Transverse colon (tissue), 4 donors: ENCODE measurements at regions not wholly inside any gene's neighbourhood (a gene's known extent, or its start where the extent isn't known, plus 50 kb on each side); places are given as distances from the start of the nearest gene placed in this dataset.

Experiments used
- DNase-seq: peaks from one replicate; pipeline ENCODE4 v3.0.0-alpha.2; 2019
- H3K27ac ChIP-seq, 4 donors: fragments of 200-600 bp; sonication (generic); 2 replicates each; pipeline ENCODE4 v1.5.1; 2016 to 2018; ENCODE audit warnings: inconsistent platforms in 4 of 4
- H3K27me3 ChIP-seq: fragments of 200-600 bp; sonication (generic); 2 replicates; pipeline ENCODE4 v1.5.1; 2017; ENCODE audit warnings: inconsistent platforms
- H3K36me3 ChIP-seq, 4 donors: fragments of 200-600 bp; sonication (generic); 2 replicates each; pipeline ENCODE4 v1.5.1; 2017 to 2019; ENCODE audit warnings: inconsistent platforms in 4 of 4
- H3K4me1 ChIP-seq, 4 donors: fragments of 200-600 bp; sonication (generic); 2 replicates each; pipeline ENCODE4 v1.5.1; 2017 to 2020; ENCODE audit warnings: inconsistent platforms in 4 of 4
- H3K4me3 ChIP-seq, 4 donors: fragments of 200-600 bp; sonication (generic); 1 replicate in 1 of 4; 2 replicates in 3 of 4; pipeline versions ENCODE4 v1.5.1 to v1.6.1; 2017 to 2019; ENCODE audit warnings: inconsistent platforms in 4 of 4
- H3K9me3 ChIP-seq, 2 donors: fragments of 200-600 bp; sonication (generic); 2 replicates each; pipeline ENCODE4 v1.5.1; 2017 to 2019; ENCODE audit warnings: inconsistent platforms in 2 of 2
- CTCF ChIP-seq, 5 experiments: fragments of 200-600 bp in 3 of 5; fragments of 450-650 bp in 2 of 5; sonication (generic) in 3 of 5; IDR thresholded peaks; 1 replicate in 2 of 5; 2 replicates in 3 of 5; pipeline ENCODE4 v1.5.1; 2016 to 2017; ENCODE audit warnings: antibody characterized with exemption in 5 of 5, inconsistent platforms in 3 of 5, mild to moderate bottlenecking in 2 of 5, moderate library complexity in 1 of 5
- EP300 ChIP-seq: sonication (generic); formaldehyde crosslinking; IDR thresholded peaks from one replicate; pipeline ENCODE4 v1.6.1; 2017; ENCODE audit warnings: antibody characterized with exemption, low read depth
- POLR2A ChIP-seq: fragments of 450-650 bp; IDR thresholded peaks from one replicate; pipeline ENCODE4 v1.6.1; 2016; ENCODE audit warnings: antibody characterized with exemption, mild to moderate bottlenecking, moderate library complexity
- POLR2AphosphoS5 ChIP-seq, 3 donors: sonication (generic); formaldehyde crosslinking; IDR thresholded peaks; one replicate each; pipeline ENCODE4 v1.6.1; 2016; ENCODE audit warnings: antibody characterized with exemption in 3 of 3
- WGBS, 2 donors: methylation state at CpG; one replicate each; pipeline ENCODE4 v1.1.5; 2018; ENCODE audit warnings: low coverage in 1 of 2; 5-methylcytosine and 5-hydroxymethylcytosine counted together
- in situ Hi-C, 4 donors: fragments of 200-750 bp; cut with MboI; loops; one replicate each; pipeline versions ENCODE4 v1.15.0 to v1.15.1; 2017; ENCODE audit warnings: low sequenced_read_pairs in 3 of 4, low pct_ligation_motif_present in 1 of 4, low pct_unique_long_range_greater_than_20kb in 1 of 4
- intact Hi-C: fragments of 100-400 bp; cut with DNase I; formaldehyde crosslinking; loops from one replicate; pipeline ENCODE4 v1.15.1; 2023; ENCODE audit warnings: low total_unique reads

- Histone ChIP-seq H3K4me3 (no peak overlapping the region), H3K36me3 (no peaks in the 10 kb centered on the region), H3K4me1 (no peaks in the 10 kb centered on the region), H3K27me3 (no peaks in the 10 kb centered on the region), H3K9me3 (no peaks in the 10 kb centered on the region), H3K27ac (no peak overlapping the region)
- intact Hi-C loops (no loop called here), in situ Hi-C loops (no loop called here)
- DNase-seq: no peak
- TF ChIP-seq POLR2A: no peak
- TF ChIP-seq POLR2AphosphoS5 (IDR thresholded peaks at IDR 0.05): no peak
- no peak for TF ChIP-seq CTCF (IDR thresholded peaks at IDR 0.05)
- no peak for TF ChIP-seq EP300
These were observed 213.7 kb upstream of the IGFBP3 start for GRCh38 chr7:46134795-46135194.

GRCh38 chr7:46134385-46134784 is 213.3 kb upstream of the IGFBP3 start:
- WGBS, 2 donors: 80 to 82% methylated on average over 1 to 4 of the region's 4 CpGs
- Histone ChIP-seq H3K4me3 (no peak overlapping the region), H3K27ac (no peak overlapping the region), H3K4me1 (no peaks in the 10 kb centered on the region), H3K36me3 (no peaks in the 10 kb centered on the region), H3K27me3 (no peaks in the 10 kb centered on the region), H3K9me3 (no peaks in the 10 kb centered on the region)
- TF ChIP-seq POLR2AphosphoS5 (IDR thresholded peaks at IDR 0.05): no peak
- no peak for TF ChIP-seq POLR2A
- no peak for TF ChIP-seq CTCF (IDR thresholded peaks at IDR 0.05)
- TF ChIP-seq EP300: no peak
- intact Hi-C loops (no loop called here), in situ Hi-C loops (no loop called here)
- DNase-seq: no peak

GRCh38 chr7:46133751-46134150 is 212.7 kb upstream of the IGFBP3 start:
- in situ Hi-C loops: no loop called here
- no peaks in the 10 kb centered on the region for H3K4me1 ChIP-seq
- WGBS, 2 donors: 87% methylated on average over 3 of the region's 3 CpGs; no CpG with 5 or more reads in 1 of the 2 donors
- no peaks in the 10 kb centered on the region for H3K27me3 ChIP-seq
- TF ChIP-seq EP300: no peak
- no peak for TF ChIP-seq POLR2AphosphoS5 (IDR thresholded peaks at IDR 0.05)
- TF ChIP-seq CTCF (IDR thresholded peaks at IDR 0.05): no peak
- no peak for TF ChIP-seq POLR2A
- no peak overlapping the region for H3K4me3 ChIP-seq
- no peaks in the 10 kb centered on the region for H3K9me3 ChIP-seq
- no peak overlapping the region for H3K27ac ChIP-seq
- no peak for DNase-seq
- intact Hi-C loops: no loop called here
- H3K36me3 ChIP-seq: no peaks in the 10 kb centered on the region

GRCh38 chr7:46133072-46133471 is 212.0 kb upstream of the IGFBP3 start:
- TF ChIP-seq POLR2A (no peak), CTCF (IDR thresholded peaks at IDR 0.05) (no peak), EP300 (no peak), POLR2AphosphoS5 (IDR thresholded peaks at IDR 0.05) (no peak)
- WGBS, 2 donors: 66 to 77% methylated on average over 5 to 6 of the region's 6 CpGs

More at GRCh38 chr7:46133072-46133471, 212.0 kb upstream of the IGFBP3 start:
- Histone ChIP-seq H3K4me1 (no peaks in the 10 kb centered on the region), H3K36me3 (no peaks in the 10 kb centered on the region), H3K4me3 (no peak overlapping the region), H3K27me3 (no peaks in the 10 kb centered on the region), H3K9me3 (no peaks in the 10 kb centered on the region), H3K27ac (no peak overlapping the region)
- no peak for DNase-seq
- intact Hi-C loops (no loop called here), in situ Hi-C loops (no loop called here)
